CD4-positive, alpha-beta memory T cell (primary cell): ENCODE measurements at regions not wholly inside any gene's neighbourhood (a gene's known extent, or its start where the extent isn't known, plus 50 kb on each side); places are given as distances from the start of the nearest gene placed in this dataset.
"Not testable (repeated sequence)": the region's sequence is repeated elsewhere in the genome, so short reads cannot be mapped to it uniquely, and the experiment has no call there.

Experiments used
- CTCF ChIA-PET: fragments of 350-600 bp; sonication (Branson Sonifier 250); formaldehyde crosslinking; loops from one replicate; lab custom pipeline; 2021; ENCODE audit warnings: inconsistent platforms; ENCODE audit not compliant: partially characterized antibody; lab: Charles Lee
- POLR2A ChIA-PET: fragments of 350-600 bp; sonication (Branson Sonifier 250); formaldehyde crosslinking; loops from one replicate; lab custom pipeline; 2021; ENCODE audit not compliant: partially characterized antibody; lab: Charles Lee
- DNase-seq, 5 donors: peaks; one replicate each; pipeline versions ENCODE4 v3.0.0 to v3.0.0-alpha.2; 2020 to 2022; ENCODE audit warnings: mixed read lengths in 1 of 5
- H3K27ac ChIP-seq: one replicate; pipeline ENCODE4 v1.7.0; 2013; ENCODE audit warnings: low read depth, low read length
- H3K27me3 ChIP-seq: 2 replicates; pipeline ENCODE4 v1.7.0; 2013; ENCODE audit warnings: mild to moderate bottlenecking, low read length, moderate library complexity; ENCODE audit not compliant: insufficient read depth
- H3K36me3 ChIP-seq: 2 replicates; pipeline ENCODE4 v1.7.0; 2013; ENCODE audit warnings: mild to moderate bottlenecking, low read length, moderate library complexity; ENCODE audit not compliant: insufficient read depth
- H3K4me1 ChIP-seq: 2 replicates; pipeline ENCODE4 v1.7.0; 2013; ENCODE audit warnings: mild to moderate bottlenecking, low read length, moderate library complexity; ENCODE audit not compliant: insufficient read depth
- H3K4me3 ChIP-seq, 2 donors: one replicate each; pipeline ENCODE4 v1.7.0; 2013; ENCODE audit warnings: low read length in 2 of 2, mild to moderate bottlenecking in 1 of 2
- H3K9me3 ChIP-seq, 2 donors: one replicate each; pipeline ENCODE4 v1.7.0; 2013; ENCODE audit warnings: low read length in 2 of 2, control low read depth in 1 of 2; ENCODE audit not compliant: control insufficient read depth in 1 of 2
- H3K27ac Mint-ChIP-seq, 7 donors: one replicate each; pipeline ENCODE4 v1.8.0; 2020 to 2021; ENCODE audit warnings: mixed read lengths in 7 of 7, mild to moderate bottlenecking in 6 of 7, inconsistent platforms in 3 of 7, moderate library complexity in 3 of 7
- H3K27me3 Mint-ChIP-seq, 2 donors: one replicate each; pipeline ENCODE4 v1.8.0; 2020 to 2021; ENCODE audit warnings: mixed read lengths in 2 of 2
- H3K36me3 Mint-ChIP-seq, 2 donors: one replicate each; pipeline ENCODE4 v1.8.0; 2020 to 2021; ENCODE audit warnings: mixed read lengths in 2 of 2, inconsistent platforms in 1 of 2, mild to moderate bottlenecking in 1 of 2
- H3K4me1 Mint-ChIP-seq, 4 donors: one replicate each; pipeline ENCODE4 v1.8.0; 2020 to 2021; ENCODE audit warnings: mixed read lengths in 4 of 4, mild to moderate bottlenecking in 1 of 4
- H3K4me3 Mint-ChIP-seq, 8 donors: one replicate each; pipeline ENCODE4 v1.8.0; 2020 to 2021; ENCODE audit warnings: mixed read lengths in 8 of 8, mild to moderate bottlenecking in 7 of 8, moderate library complexity in 6 of 8, inconsistent platforms in 3 of 8
- H3K9me3 Mint-ChIP-seq, 8 donors: one replicate each; pipeline ENCODE4 v1.8.0; 2020 to 2021; ENCODE audit warnings: mixed read lengths in 8 of 8, mild to moderate bottlenecking in 5 of 8, inconsistent platforms in 3 of 8, moderate library complexity in 1 of 8
- intact Hi-C: fragments of 100-400 bp; cut with micrococcal nuclease; formaldehyde crosslinking; loops from one replicate; pipeline ENCODE4 v1.15.1; 2023

DNA sequence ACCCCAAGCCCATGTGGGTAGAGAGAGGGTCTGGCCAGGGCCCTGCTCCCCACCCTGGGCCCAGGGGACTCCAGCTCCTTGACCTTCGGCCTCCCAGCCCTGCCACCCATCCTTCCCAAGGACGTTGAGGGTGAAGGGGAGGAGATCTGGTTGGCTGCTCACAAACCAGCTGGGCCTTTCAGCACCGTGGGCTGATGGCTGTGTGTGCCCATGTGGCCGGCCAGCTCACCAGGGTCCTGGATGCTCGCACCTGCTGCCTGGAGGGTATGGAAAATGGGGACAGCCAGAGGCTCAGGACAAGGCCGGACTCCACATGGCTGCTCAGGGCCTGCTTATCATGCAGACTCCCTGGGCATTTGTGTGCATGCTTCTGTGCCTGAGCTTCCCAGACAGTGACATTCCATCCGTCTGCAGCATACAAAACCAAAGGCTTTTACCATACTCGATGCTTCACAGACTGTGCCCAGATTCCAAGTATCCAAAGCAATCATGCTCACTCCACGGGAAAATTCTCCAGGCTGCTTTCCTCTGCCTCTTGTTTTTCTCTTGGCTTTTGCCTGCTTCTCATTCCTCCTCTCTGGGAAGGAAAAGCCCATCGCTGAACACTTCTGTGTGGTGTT, 112.5 kb upstream of the ZNF469 start:
- H3K27ac ChIP-seq, H3K4me1 ChIP-seq, H3K27me3 ChIP-seq, H3K27ac Mint-ChIP-seq, intact Hi-C loops, H3K27me3 Mint-ChIP-seq, H3K9me3 Mint-ChIP-seq, H3K4me1 Mint-ChIP-seq, H3K4me3 Mint-ChIP-seq, H3K36me3 ChIP-seq, H3K4me3 ChIP-seq, DNase-seq, H3K36me3 Mint-ChIP-seq, H3K9me3 ChIP-seq, POLR2A ChIA-PET, CTCF ChIA-PET: not testable (repeated sequence)

DNA sequence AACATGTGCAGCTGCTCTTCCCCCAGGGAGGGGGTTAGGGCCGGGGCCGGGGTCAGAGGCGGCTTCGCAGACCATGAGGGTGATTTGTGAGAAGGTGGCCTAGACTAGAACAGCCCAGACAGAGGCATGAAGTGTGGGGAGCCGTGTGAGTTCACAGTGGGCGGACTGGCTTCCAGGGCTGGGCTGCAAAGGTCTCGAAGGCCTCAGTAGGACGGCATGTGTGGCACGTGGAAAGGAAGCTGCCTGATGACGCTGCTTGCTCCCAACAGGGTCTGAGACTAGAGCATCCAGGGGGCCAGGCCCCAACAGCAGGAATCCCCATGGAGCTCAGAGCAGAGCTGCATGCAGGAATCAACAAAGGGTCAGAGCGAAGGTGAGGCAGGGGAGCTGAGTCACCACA, 111.5 kb upstream of the ZNF469 start:
- H3K36me3 ChIP-seq, H3K9me3 ChIP-seq, POLR2A ChIA-PET, H3K27ac Mint-ChIP-seq, H3K36me3 Mint-ChIP-seq, H3K4me3 Mint-ChIP-seq, H3K9me3 Mint-ChIP-seq, H3K4me3 ChIP-seq, H3K27ac ChIP-seq, H3K27me3 ChIP-seq, intact Hi-C loops, H3K4me1 ChIP-seq, CTCF ChIA-PET, H3K27me3 Mint-ChIP-seq, DNase-seq, H3K4me1 Mint-ChIP-seq: not testable (repeated sequence)

- H3K9me3 ChIP-seq, H3K27ac Mint-ChIP-seq, H3K4me3 ChIP-seq, POLR2A ChIA-PET, DNase-seq, H3K27me3 ChIP-seq, H3K4me1 ChIP-seq, H3K4me3 Mint-ChIP-seq, CTCF ChIA-PET, H3K4me1 Mint-ChIP-seq, H3K9me3 Mint-ChIP-seq, H3K27ac ChIP-seq, H3K27me3 Mint-ChIP-seq, H3K36me3 Mint-ChIP-seq, H3K36me3 ChIP-seq, intact Hi-C loops: not testable (repeated sequence)
Observed at GRCh38 chr16:88271776-88272175, 111.0 kb upstream of the ZNF469 start.

DNA sequence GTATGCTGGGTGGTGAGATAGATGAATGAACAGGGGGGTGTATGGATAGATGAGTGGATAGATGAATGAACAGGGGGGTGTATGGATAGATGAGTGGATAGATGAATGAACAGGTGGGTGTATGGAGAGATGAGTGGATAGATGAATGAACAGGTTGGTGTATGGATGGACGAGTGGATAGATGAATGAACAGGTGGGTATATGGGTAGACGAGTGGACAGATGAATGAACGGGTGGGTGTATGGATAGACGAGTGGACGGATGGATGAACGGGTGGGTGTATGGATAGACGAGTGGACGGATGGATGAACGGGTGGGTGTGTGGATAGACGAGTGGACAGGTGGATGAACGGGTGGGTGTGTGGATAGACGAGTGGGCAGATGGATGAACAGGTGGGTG, 110.3 kb upstream of the ZNF469 start:
- H3K9me3 ChIP-seq, H3K27me3 ChIP-seq, H3K4me3 Mint-ChIP-seq, H3K4me1 ChIP-seq, H3K36me3 Mint-ChIP-seq, H3K36me3 ChIP-seq, H3K27ac ChIP-seq, H3K4me3 ChIP-seq, H3K27me3 Mint-ChIP-seq, H3K27ac Mint-ChIP-seq, H3K4me1 Mint-ChIP-seq, intact Hi-C loops, DNase-seq, POLR2A ChIA-PET, H3K9me3 Mint-ChIP-seq, CTCF ChIA-PET: not testable (repeated sequence)

- CTCF ChIA-PET = not testable (repeated sequence)
Observed at GRCh38 chr16:88274126-88274750, 108.5 kb upstream of the ZNF469 start.

GRCh38 chr16:88274847-88275246, 107.9 kb upstream of the ZNF469 start:
- intact Hi-C loops = no loop called here
- Histone ChIP-seq H3K36me3 (no peaks in the 10 kb centered on the region), H3K27ac (no peak overlapping the region), H3K4me3 (no peak overlapping the region), H3K27me3 (no peaks in the 10 kb centered on the region), H3K9me3 (no peaks in the 10 kb centered on the region), H3K4me1 (no peaks in the 10 kb centered on the region)
- H3K27ac Mint-ChIP-seq = no peak overlapping the region
- ChIA-PET CTCF (no interaction called here), POLR2A (no interaction called here)
- no peaks in the 10 kb centered on the region for H3K9me3 Mint-ChIP-seq
- no peak overlapping the region for H3K4me3 Mint-ChIP-seq
- H3K27me3 Mint-ChIP-seq = peaks cover 4 to 7% of the 10 kb centered on the region in 2 donors
- no peaks in the 10 kb centered on the region for H3K4me1 Mint-ChIP-seq
- DNase-seq = no peak
- no peaks in the 10 kb centered on the region for H3K36me3 Mint-ChIP-seq

More at GRCh38 chr16:88274126-88274750, 108.5 kb upstream of the ZNF469 start:
- H3K27ac ChIP-seq, H3K4me3 Mint-ChIP-seq, H3K27me3 Mint-ChIP-seq, H3K4me1 ChIP-seq, H3K4me1 Mint-ChIP-seq, H3K9me3 Mint-ChIP-seq, H3K36me3 Mint-ChIP-seq, H3K4me3 ChIP-seq, H3K27ac Mint-ChIP-seq, intact Hi-C loops, H3K9me3 ChIP-seq, H3K36me3 ChIP-seq, DNase-seq, H3K27me3 ChIP-seq, POLR2A ChIA-PET: not testable (repeated sequence)

DNA sequence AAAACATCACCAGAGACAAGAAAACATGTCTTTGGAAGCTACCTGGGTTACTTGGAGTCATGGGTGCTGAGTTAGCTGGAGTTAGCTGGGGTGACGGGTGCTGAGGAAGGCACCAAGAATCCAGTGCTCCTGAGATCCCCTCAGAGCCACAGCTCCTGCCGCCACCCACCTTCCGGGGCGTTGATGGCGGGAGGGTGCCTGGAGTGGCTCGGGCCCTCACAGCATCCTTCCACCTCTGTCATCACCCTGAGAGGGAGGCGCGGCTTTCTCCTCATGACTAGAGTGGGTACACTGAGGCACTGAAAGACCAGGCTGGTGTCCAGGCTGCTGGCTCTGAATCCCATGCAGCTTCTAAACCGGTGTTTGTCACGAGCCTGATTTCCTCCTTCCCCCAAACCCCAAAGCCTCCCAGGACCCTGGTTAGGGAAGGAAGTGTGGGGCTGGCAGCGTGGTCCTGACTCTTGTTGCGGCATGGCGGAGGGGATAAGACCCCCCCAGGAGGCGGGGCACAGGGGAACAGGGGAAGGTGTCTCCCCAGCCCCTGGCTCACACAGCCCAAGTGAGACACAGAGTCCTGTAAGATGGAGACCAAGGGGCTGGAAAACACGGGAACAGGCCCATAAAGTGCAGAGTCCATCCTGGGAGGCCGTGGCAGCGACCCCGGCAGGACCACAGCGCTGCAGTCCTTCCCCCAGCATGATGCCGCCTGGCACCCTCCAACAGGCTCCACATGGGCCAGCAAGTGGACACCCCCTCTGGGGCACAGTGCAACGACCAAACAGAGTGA, 107.2 kb upstream of the ZNF469 start:
- POLR2A ChIA-PET, H3K27me3 Mint-ChIP-seq, H3K4me1 Mint-ChIP-seq, H3K36me3 Mint-ChIP-seq, H3K4me3 Mint-ChIP-seq, H3K27me3 ChIP-seq, DNase-seq, CTCF ChIA-PET, H3K4me3 ChIP-seq, H3K4me1 ChIP-seq, H3K9me3 ChIP-seq, H3K9me3 Mint-ChIP-seq, H3K27ac ChIP-seq, H3K36me3 ChIP-seq, H3K27ac Mint-ChIP-seq, intact Hi-C loops: not testable (repeated sequence)
